ENCODE measurements at regions not wholly inside any gene's neighbourhood (a gene's known extent, or its start where the extent isn't known, plus 50 kb on each side); places are given as distances from the start of the nearest gene placed in this dataset.

DNA sequence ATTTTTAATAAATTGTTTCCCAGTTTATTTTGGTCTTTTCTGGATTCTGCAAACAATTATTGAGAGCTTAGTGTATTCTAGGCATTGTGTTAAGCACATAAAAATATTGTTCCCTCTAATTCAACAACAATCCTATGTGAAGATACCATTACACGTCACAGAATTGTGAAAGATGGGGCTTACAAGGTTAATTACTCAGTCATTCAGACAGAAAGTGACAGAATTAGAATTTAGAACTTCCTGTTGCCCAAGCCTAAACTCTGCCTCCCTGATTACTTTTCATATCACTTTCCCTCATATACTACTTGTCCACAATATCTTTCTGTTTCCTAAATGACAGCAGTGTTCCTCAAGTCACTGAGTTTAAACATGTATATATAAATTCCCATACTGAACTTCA is 186.7 kb upstream of the VEGFC start:
- Mint-ChIP-seq H3K4me3 (no peak overlapping the region), H3K9me3 (no peaks in the 10 kb centered on the region), H3K27ac (no peak overlapping the region), H3K36me3 (ENCODE audit: low read depth) (no peaks in the 10 kb centered on the region), H3K27me3 (peaks cover 2% of the 10 kb centered on the region), H3K4me1 (no peaks in the 10 kb centered on the region)
- DNase-seq (no peak), ATAC-seq (no peak)

DNA sequence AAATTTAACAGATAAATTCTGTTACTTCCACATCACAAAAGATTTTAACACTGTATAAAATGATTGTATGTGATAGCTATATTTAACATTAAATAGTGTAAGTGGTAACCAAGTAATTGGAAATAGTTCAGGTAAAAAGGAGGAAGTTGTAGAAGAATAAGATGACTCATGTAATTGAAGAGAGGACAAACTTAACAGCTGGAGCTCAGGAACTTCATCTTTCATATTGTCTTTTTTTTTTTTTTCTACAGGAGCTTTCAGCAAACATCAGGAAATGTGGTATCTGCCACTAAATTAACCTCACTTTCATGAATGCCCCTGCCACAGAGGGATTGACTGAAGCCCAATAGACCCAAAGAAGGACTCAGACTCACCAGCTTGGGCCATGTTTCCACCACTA is 188.4 kb upstream of the VEGFC start:
- DNase-seq: no peak
- ATAC-seq: no peak
- no peak overlapping the region for H3K4me3 Mint-ChIP-seq
- H3K9me3 Mint-ChIP-seq: no peaks in the 10 kb centered on the region
- no peak overlapping the region for H3K27ac Mint-ChIP-seq
- no peaks in the 10 kb centered on the region for H3K36me3 Mint-ChIP-seq (ENCODE audit: low read depth)
- peaks cover 2% of the 10 kb centered on the region for H3K27me3 Mint-ChIP-seq
- no peaks in the 10 kb centered on the region for H3K4me1 Mint-ChIP-seq

DNA sequence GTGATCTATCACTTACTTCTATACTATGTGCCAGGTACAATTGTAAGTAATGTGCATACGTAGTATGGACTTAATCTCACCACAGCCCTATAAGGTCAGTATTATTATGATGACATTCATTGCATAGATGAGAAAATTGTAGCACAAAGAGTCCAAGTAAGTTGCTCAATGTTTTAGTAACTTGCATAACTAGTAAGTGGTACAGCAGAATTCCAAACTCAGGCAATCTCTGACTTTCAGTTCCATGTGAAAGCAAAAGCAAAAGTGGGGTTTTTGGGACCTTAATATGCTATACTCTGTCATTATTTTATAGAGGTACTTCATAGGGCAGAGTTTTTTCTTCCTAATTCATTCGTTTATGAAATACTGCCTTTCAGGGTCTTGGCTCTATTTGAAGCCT is 188.8 kb upstream of the VEGFC start:
- Mint-ChIP-seq H3K4me3 (no peak overlapping the region), H3K4me1 (no peaks in the 10 kb centered on the region), H3K27ac (no peak overlapping the region), H3K36me3 (ENCODE audit: low read depth) (no peaks in the 10 kb centered on the region), H3K27me3 (peaks cover 2% of the 10 kb centered on the region), H3K9me3 (no peaks in the 10 kb centered on the region)
- no peak for ATAC-seq
- DNase-seq: no peak

DNA sequence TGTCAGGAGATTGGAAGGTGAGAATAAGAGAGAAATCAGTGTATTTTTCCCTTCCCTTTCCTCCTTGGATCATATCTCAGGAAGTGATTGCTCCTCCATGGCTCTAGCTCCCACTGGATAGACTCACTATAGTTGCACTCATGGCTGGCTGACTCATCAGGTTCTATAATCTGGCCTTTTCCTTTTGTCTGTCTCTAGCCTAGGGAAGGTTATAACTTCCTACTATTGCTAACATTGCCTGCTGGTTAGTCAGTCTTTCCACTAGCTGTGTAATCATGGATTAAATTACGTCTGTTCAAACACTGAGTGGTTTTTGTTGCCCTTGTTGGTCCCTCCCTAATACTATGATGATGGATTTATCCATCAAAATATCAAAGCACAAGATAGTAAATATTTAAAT is 195.5 kb upstream of the VEGFC start:
- no peaks in the 10 kb centered on the region for H3K36me3 Mint-ChIP-seq (ENCODE audit: low read depth)
- no peaks in the 10 kb centered on the region for H3K9me3 Mint-ChIP-seq
- H3K4me3 Mint-ChIP-seq: no peak overlapping the region
- peaks cover 2% of the 10 kb centered on the region for H3K27me3 Mint-ChIP-seq
- ATAC-seq: no peak
- no peak overlapping the region for H3K27ac Mint-ChIP-seq
- H3K4me1 Mint-ChIP-seq: no peaks in the 10 kb centered on the region
- DNase-seq: no peak

DNA sequence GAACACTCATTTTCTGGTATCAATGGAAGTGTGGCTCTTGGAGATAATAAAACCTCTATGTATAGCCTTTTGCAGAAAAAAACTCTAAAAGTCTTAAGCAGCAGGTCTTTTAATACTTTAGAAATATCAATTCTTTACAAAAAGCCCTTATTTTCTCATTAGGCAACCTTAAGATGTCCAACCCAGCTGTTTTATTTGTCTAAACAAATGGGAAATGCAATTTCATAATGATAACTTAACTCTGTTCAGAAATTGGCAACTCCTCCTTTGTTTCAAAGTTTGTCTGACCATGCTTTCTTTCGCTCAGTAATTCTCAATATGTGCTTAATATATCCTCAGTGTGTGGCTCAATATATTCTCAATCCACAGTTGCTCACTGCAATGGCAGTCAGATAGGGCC is 196.5 kb upstream of the VEGFC start:
- Mint-ChIP-seq H3K27ac (no peak overlapping the region), H3K4me3 (no peak overlapping the region), H3K36me3 (ENCODE audit: low read depth) (no peaks in the 10 kb centered on the region), H3K4me1 (no peaks in the 10 kb centered on the region), H3K9me3 (no peaks in the 10 kb centered on the region), H3K27me3 (no peaks in the 10 kb centered on the region)
- ATAC-seq (no peak), DNase-seq (no peak)

DNA sequence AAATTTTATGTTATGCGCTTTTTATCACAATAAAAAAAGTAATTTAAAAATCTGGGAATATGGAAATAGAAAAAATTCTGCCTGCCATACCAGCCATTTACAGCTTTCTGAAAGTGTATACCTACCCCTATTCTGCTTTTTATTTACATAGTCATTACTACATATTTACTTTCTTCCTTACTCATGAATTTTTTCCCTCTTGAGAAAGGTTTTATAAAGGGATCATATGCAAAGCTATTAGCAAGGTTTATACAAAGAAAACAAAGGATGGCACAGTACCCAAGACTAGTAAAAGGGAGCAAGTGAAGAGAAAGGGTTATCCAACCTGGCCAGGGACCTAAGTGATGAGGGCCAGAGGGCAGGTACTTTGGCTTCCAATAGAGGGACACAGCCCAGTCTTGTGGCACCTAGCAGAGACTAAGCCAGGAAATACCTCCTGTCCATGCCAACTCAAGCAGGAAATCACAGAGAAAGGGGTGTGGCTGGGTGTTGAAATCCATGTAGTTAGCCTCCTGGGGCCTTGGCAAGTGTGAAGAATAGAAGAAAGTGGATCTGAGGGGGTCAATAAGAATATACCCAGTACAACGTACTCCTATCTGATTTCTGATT is 207.3 kb upstream of the VEGFC start:
- Mint-ChIP-seq H3K9me3 (no peaks in the 10 kb centered on the region), H3K4me3 (no peak overlapping the region), H3K27ac (no peak overlapping the region), H3K36me3 (ENCODE audit: low read depth) (no peaks in the 10 kb centered on the region), H3K4me1 (no peaks in the 10 kb centered on the region), H3K27me3 (no peaks in the 10 kb centered on the region)
- DNase-seq (no peak), ATAC-seq (no peak)

DNA sequence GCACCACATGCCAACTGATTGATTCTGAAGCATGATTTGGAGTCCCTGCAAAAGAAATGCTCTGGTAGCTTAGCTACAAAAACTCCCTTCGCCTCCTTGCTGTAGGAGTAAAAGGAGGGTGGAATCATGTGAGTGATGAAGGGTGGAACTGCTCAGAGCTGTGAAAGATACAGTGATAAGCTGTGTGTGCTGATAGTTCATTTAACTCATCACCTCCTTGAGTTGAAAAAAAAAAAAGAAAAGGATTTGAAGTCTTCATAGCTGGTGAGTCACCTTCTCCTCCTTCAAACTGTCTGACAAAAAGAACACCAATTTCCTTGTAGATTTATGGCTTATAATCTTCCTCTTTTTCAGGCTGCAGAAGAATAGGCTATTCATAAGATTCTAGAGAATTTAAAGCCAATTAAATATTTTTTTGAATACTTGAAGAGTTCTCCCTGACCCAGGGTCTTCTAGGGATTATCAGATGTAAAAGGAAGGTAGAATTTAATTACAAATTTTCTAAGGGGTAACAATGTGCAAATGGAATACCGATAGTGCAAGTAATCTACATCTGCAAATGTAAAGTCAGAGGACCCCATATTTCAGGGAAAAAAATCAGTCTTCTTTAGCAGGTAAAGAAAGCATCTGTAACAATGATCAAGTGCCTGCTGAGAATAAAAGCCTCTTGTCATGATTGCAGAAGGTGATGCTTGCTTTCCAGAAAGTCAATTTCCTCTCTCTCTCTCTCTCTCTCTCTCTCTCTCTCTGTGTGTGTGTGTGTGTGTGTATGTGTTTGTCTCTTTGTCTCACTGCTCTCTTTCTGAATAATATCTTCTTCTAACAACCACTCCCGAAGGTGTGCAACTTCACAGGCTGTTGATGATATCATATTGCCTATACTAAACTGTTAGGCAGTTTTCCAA is 208.8 kb upstream of the VEGFC start:
- no peak for ATAC-seq
- H3K36me3 Mint-ChIP-seq (ENCODE audit: low read depth): no peaks in the 10 kb centered on the region

DNA sequence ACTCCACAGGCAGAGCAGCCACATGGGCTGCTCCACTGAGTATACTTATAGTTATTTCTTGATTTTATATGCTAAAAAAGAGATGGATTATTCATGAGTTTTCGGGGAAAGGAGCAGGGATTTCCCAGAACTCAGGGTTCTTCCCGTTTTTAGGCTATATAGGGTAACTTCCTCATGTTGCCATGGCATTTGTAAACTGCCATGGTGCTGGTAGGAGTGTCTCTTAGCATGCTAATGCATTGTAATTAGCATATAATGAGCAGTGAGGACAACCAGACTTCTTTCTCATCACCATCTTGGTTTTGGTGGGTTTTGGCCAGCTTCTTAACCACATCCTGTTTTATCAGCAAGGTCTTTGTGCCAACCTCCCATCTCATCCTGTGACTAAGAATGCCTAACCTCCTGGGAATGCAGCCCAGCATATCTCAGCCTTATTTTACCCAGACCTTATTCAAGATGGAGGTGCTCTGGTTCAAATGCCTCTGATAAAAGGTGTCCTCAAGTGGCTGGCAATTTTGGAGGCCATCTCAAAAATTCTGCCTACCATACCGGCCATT is 213.0 kb upstream of the VEGFC start:
- no peak for DNase-seq
- ATAC-seq: no peak
- no peaks in the 10 kb centered on the region for H3K27me3 Mint-ChIP-seq
- H3K4me1 Mint-ChIP-seq: no peaks in the 10 kb centered on the region
- H3K9me3 Mint-ChIP-seq: no peaks in the 10 kb centered on the region
- H3K4me3 Mint-ChIP-seq: no peak overlapping the region
- H3K27ac Mint-ChIP-seq: no peak overlapping the region
- H3K36me3 Mint-ChIP-seq (ENCODE audit: low read depth): no peaks in the 10 kb centered on the region

More for the DNA sequence above, 208.8 kb upstream of the VEGFC start:
- DNase-seq: no peak
- H3K27ac Mint-ChIP-seq: no peak overlapping the region
- H3K4me1 Mint-ChIP-seq: no peaks in the 10 kb centered on the region
- no peaks in the 10 kb centered on the region for H3K27me3 Mint-ChIP-seq
- H3K4me3 Mint-ChIP-seq: no peak overlapping the region
- H3K9me3 Mint-ChIP-seq: no peaks in the 10 kb centered on the region

DNA sequence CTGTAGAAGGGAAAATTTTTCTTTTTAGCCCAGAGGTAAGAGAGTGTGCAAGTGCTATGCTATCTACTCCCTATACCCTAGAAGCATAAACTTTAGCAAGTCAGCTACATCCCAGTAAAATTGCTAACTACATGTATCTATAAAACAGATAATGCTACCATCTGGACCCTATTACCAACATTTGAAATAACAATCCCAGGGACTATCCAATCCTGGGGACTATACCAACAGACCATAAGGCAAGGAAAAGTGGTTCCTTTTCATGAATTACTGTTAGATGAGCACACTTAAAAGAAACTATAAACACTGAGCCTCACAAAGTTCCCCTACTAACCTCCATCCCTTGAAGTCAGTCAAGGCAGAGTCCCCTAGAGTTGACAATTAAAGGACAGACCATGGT is 213.6 kb upstream of the VEGFC start:
- DNase-seq: no peak
- no peak overlapping the region for H3K27ac Mint-ChIP-seq
- H3K27me3 Mint-ChIP-seq: no peaks in the 10 kb centered on the region
- no peak for ATAC-seq
- H3K36me3 Mint-ChIP-seq (ENCODE audit: low read depth): no peaks in the 10 kb centered on the region
- H3K9me3 Mint-ChIP-seq: no peaks in the 10 kb centered on the region
- H3K4me3 Mint-ChIP-seq: no peak overlapping the region
- H3K4me1 Mint-ChIP-seq: no peaks in the 10 kb centered on the region

DNA sequence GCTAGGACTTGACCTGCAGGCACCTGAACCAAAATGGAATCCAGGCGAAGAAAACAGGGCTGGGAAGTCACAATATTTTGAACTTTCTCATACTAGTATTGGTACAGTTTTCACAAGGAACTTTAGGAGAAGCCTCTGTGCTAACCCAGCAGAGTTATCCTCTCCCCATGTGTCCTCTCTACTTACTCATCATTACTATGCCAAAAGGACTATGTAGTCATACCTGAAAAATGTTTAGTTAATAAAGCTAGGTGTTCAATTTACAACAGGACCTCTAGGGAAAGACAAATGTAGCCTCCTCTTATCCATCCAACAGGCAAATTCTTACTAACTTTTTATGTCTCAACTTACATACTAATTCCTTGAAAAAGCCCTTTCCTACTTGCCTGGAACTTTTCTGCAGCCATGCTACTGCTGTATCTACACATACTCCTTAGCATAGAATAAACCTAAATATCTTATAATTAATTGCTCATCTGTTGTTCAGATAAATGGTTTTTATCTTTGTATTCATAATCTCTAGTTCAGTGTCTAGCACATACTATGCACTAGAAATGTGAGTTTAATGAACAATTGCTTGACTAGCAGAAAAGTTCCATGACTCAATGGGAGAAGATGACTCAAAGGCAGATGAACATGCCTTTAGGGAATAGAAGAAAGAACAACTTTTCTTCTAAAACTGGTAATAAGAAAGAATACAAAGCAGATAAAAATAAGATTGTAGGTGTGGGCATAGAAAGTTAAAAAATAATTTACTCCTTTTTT is 215.5 kb upstream of the VEGFC start:
- no peaks in the 10 kb centered on the region for H3K4me1 Mint-ChIP-seq
- H3K4me3 Mint-ChIP-seq: no peak overlapping the region
- ATAC-seq: no peak
- H3K9me3 Mint-ChIP-seq: peaks cover 10% of the 10 kb centered on the region
- no peaks in the 10 kb centered on the region for H3K36me3 Mint-ChIP-seq (ENCODE audit: low read depth)
- DNase-seq: no peak
- H3K27ac Mint-ChIP-seq: no peak overlapping the region
- H3K27me3 Mint-ChIP-seq: no peaks in the 10 kb centered on the region

DNA sequence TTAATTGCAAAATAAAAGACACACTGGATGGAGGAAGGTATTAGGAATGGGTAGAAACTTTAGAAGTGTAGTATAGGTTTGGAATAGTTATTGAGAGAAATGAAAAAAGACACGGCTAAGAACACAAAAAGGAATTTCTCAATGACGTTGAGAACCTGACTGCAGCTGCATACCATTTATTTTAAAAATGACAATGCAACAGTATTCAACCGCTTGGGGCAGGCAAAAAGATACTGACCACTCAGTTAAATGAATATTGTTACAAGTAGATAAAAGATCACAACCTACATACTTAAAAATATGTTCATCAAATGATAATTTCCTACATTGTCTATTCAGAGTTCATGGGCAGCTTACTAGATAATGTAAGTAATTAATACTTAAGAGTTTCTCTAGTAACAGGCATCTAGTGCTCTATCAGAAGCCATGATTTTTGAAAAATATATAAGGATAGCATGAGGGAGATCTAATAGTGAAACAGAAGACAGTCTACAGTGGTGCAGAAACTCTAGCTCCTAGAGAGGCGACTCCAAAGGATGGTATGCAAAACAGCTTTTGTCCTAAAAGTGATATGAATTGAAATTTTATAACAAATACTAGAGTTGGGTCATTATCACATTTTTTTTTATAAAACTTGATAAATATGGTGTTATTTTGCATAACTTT is 216.2 kb upstream of the VEGFC start:
- Mint-ChIP-seq H3K9me3 (peaks cover 14% of the 10 kb centered on the region), H3K4me1 (no peaks in the 10 kb centered on the region), H3K27me3 (no peaks in the 10 kb centered on the region), H3K27ac (no peak overlapping the region), H3K36me3 (ENCODE audit: low read depth) (no peaks in the 10 kb centered on the region), H3K4me3 (no peak overlapping the region)
- ATAC-seq (no peak), DNase-seq (no peak)

DNA sequence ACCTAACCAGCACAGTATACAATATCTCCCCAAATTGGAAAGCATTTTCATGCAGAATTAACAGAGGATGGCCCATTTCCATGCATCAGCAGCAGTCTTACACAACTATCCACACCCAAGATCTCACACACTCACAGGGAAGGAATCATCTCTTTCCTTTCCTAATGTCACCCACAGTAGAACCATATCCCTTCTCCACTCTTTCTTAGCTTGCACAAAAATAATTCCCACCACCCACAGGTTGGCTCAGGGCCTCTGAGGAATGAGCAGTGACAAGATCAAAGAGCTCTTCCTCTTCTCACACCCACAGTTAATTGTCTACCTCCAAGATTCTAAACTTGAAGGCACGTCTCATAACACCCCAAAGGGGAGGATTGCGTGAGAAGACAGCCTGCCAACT is 217.7 kb upstream of the VEGFC start:
- Mint-ChIP-seq H3K9me3 (peaks cover 14% of the 10 kb centered on the region), H3K36me3 (ENCODE audit: low read depth) (no peaks in the 10 kb centered on the region), H3K27me3 (no peaks in the 10 kb centered on the region), H3K27ac (no peak overlapping the region), H3K4me1 (no peaks in the 10 kb centered on the region), H3K4me3 (no peak overlapping the region)
- ATAC-seq (no peak), DNase-seq (no peak)

DNA sequence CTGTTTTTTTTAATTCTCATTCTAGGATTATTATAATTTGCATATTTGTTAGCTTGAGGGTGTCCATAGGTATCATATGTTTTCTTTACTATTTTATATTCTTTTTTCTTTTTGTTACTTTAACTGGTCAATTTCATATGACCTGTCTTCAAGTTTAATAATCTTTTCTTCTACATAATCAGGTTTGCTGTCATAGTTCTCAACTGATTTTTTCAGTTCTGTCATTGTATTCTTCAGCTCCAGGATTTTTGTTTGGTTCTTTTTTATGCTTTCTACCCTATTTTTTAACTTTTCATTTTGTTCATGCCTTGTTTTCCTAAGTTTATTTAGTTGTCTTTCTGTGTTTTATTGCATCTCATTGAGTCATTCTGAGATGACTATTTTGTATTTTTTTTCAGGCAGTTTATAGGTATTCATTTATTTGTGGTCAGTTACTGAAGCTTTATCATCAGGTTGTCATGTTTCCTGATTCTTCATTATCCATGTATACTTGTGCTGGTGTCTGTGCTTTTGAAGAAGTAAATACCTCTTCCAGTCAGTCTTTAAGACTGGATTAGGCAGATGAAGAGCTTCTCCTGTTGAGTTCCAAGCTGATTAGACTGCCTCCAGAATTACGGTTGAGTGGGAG is 220.3 kb upstream of the VEGFC start:
- peaks cover 1% of the 10 kb centered on the region for H3K27me3 Mint-ChIP-seq
- no peaks in the 10 kb centered on the region for H3K36me3 Mint-ChIP-seq (ENCODE audit: low read depth)

DNA sequence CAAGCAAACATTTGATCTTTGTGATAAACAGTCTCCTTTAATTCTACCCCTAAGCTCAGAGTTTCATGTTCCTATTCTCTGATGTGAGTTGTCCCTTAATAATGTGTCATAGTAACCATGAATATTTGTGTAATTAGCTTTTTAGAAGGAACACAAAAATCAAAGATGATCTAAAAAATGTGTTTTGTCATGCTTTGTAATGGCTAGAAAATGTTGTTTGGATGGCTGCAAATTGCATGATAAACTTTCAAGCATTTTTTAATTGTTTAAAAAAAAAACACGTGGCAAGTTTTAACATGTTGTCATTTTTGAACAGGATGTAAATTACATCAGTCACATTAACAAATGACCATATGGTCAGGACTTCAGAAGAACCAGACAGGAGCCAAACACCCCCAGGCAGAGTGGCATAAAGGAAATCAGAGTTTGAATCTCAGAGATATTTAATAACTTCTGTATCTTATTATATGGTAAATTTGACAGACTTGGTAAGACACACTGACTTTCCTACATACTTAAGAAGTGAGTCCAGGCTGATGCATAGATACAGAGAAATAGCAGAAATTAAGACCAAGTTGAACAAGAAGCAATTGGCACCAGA is 223.9 kb upstream of the VEGFC start:
- H3K4me1 Mint-ChIP-seq: no peaks in the 10 kb centered on the region
- peaks cover 39% of the 10 kb centered on the region for H3K9me3 Mint-ChIP-seq
- ATAC-seq: no peak
- H3K36me3 Mint-ChIP-seq (ENCODE audit: low read depth): no peaks in the 10 kb centered on the region
- DNase-seq: no peak
- H3K27me3 Mint-ChIP-seq: peaks cover 1% of the 10 kb centered on the region
- no peak overlapping the region for H3K27ac Mint-ChIP-seq
- H3K4me3 Mint-ChIP-seq: no peak overlapping the region

More for the DNA sequence above, 220.3 kb upstream of the VEGFC start:
- Mint-ChIP-seq H3K4me1 (no peaks in the 10 kb centered on the region), H3K27ac (no peak overlapping the region), H3K9me3 (peaks cover 18% of the 10 kb centered on the region), H3K4me3 (no peak overlapping the region)
- ATAC-seq (no peak), DNase-seq (no peak)
